ENCODE measurements at regions not wholly inside any gene's neighbourhood (a gene's known extent, or its start where the extent isn't known, plus 50 kb on each side); places are given as distances from the start of the nearest gene placed in this dataset.

GRCh38 chr9:99626426-99626825 is 195.3 kb upstream of the NR4A3 start:
- H3K4me3 ChIP-seq (ENCODE audit: low read length) = no peak overlapping the region
- DNase-seq (ENCODE audit: low read depth) = no peak
- no peak for TF ChIP-seq CTCF (conservative IDR thresholded peaks at IDR 0.05; ENCODE audit: low read depth, low read length)

DNA sequence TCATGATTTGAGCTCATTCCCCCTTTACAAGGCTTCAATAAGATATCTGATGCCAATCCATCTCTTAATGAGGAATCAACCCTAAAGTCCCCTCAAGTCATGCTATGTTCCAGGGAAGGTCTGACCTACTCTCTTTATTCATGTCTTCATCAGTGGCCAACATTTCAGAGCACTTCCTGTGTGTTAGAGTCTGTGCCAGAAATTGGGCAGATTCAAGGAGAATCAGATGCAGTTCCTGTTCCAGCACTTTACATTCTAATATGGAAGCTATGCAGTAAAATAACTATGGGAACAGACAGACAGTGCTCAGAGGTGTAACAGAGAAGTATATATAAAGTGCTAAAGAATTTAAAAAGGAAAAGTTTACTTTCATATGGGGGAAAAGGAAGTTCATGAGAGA is 193.4 kb upstream of the NR4A3 start:
- TF ChIP-seq CTCF (conservative IDR thresholded peaks at IDR 0.05; ENCODE audit: low read depth, low read length) = no peak
- DNase-seq (ENCODE audit: low read depth) = no peak

GRCh38 chr9:99628849-99629620 is 192.7 kb upstream of the NR4A3 start:
- DNase-seq (ENCODE audit: low read depth) = no peak
- H3K4me3 ChIP-seq (ENCODE audit: low read length) = no peak overlapping the region
- TF ChIP-seq CTCF (conservative IDR thresholded peaks at IDR 0.05; ENCODE audit: low read depth, low read length) = no peak

More for the DNA sequence above, 193.4 kb upstream of the NR4A3 start:
- no peak overlapping the region for H3K4me3 ChIP-seq (ENCODE audit: low read length)

- DNase-seq (ENCODE audit: low read depth) = no peak
- no peak for TF ChIP-seq CTCF (conservative IDR thresholded peaks at IDR 0.05; ENCODE audit: low read depth, low read length)
- no peak overlapping the region for H3K4me3 ChIP-seq (ENCODE audit: low read length)
Measured at GRCh38 chr9:99632349-99633038, 189.2 kb upstream of the NR4A3 start.

GRCh38 chr9:99633265-99633664 is 188.4 kb upstream of the NR4A3 start:
- no peak for TF ChIP-seq CTCF (conservative IDR thresholded peaks at IDR 0.05; ENCODE audit: low read depth, low read length)
- H3K4me3 ChIP-seq (ENCODE audit: low read length) = no peak overlapping the region
- no peak for DNase-seq (ENCODE audit: low read depth)

DNA sequence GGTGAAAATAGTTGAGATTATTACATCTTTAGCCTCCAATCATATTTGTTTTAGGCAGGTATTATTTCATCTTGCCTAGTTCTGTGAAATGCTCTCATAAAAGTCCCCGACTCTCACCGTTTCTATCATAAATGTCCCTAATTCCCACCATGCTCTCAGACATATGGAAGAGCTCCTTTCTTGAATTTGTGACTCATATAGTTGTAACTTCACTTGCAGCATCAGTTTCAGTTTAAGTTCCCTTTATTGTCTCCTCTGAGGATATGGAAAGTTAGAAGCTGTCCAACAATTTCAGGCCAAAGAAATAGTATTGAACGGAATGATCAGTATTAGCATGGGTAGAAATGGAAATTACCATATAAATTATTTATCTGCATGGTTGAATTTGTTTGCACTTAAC is 187.5 kb upstream of the NR4A3 start:
- DNase-seq (ENCODE audit: low read depth) = no peak
- no peak for TF ChIP-seq CTCF (conservative IDR thresholded peaks at IDR 0.05; ENCODE audit: low read depth, low read length)

DNA sequence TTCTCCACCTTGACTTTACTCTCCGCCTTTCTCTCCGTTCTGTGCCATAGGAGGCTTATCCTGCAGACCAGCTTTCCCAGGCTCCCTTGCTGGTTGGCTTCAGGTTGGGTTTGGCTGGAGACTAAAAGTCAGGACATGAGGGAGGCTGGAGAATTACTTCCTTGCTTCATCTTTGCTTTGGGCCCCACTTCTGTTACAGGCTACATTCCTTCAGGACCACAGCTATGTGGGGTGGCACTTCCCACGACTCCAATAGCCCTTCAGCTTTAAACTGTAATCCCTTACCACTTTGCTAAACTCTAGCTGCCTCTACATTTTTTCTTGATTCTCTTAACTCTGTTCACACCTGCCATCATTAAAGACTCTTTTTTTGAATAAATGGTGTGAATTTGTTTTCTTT is 186.7 kb upstream of the NR4A3 start:
- peak; percentile 50 for DNase-seq (ENCODE audit: low read depth)

More for the DNA sequence above, 187.5 kb upstream of the NR4A3 start:
- H3K4me3 ChIP-seq (ENCODE audit: low read length) = no peak overlapping the region

More for the DNA sequence above, 186.7 kb upstream of the NR4A3 start:
- no peak for TF ChIP-seq CTCF (conservative IDR thresholded peaks at IDR 0.05; ENCODE audit: low read depth, low read length)
- H3K4me3 ChIP-seq (ENCODE audit: low read length) = no peak overlapping the region
